ENCODE measurements at regions not wholly inside any gene's neighbourhood (a gene's known extent, or its start where the extent isn't known, plus 50 kb on each side); places are given as distances from the start of the nearest gene placed in this dataset.

DNA sequence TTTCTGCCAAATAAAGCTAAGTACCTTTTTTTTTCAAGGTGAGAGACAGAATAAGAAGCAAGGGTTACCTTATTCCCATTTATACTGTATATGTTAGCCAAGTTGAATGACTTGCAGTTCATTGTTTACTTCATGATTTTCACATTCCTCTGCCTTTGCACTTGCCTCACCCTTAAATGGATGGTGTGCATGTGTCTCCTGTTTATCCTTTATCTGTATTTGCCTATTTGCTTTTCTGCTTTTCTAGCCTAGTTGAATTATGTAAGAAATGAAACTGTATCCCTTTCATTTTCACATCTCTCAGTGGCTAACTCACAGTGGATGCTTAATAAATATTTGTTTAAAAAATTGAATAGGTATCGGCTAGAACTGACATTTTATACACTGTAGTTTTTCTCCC lies 200.8 kb upstream of the ST8SIA4 start:
- Histone ChIP-seq H3K4me1 (ENCODE audit: control insufficient read depth in 2 of 2, insufficient read depth in 1 of 2, low read depth in 1 of 2, low read length in 2 of 2) (peaks cover 0 to 10% of the 10 kb centered on the region in 2 donors), H4K91ac (ENCODE audit: low read depth, low read length, poor library complexity) (no peak overlapping the region), H3K18ac (ENCODE audit: low read length) (no peak overlapping the region), H3K27me3 (ENCODE audit: control insufficient read depth in 3 of 3, insufficient read depth in 3 of 3, low read depth in 1 of 3, low read length in 3 of 3) (no peaks in the 10 kb centered on the region), H3K23ac (ENCODE audit: low read depth, low read length, poor library complexity) (no peak overlapping the region), H3K9ac (ENCODE audit: low read depth, low read length, poor library complexity) (no peak overlapping the region), H3K4me3 (ENCODE audit: low read length in 2 of 2) (no peak overlapping the region), H4K8ac (ENCODE audit: low read depth, low read length) (no peak overlapping the region), H3K9me3 (replicated peaks in 1 of 2; ENCODE audit: control insufficient read depth in 2 of 2, insufficient read depth in 1 of 2, low read depth in 1 of 2, low read length in 2 of 2) (no peaks in the 10 kb centered on the region), H3K36me3 (replicated peaks in 1 of 2; ENCODE audit: control insufficient read depth in 2 of 2, insufficient read depth in 2 of 2, low read length in 2 of 2) (no peaks in the 10 kb centered on the region), H2AK5ac (ENCODE audit: low read depth, low read length) (no peak overlapping the region), H2AFZ (ENCODE audit: low read length) (no peak overlapping the region), H2BK15ac (ENCODE audit: low read length) (no peak overlapping the region), H3K27ac (replicated peaks; ENCODE audit: low read length) (no peak overlapping the region), H2BK12ac (ENCODE audit: low read length) (no peak overlapping the region), H3K4me2 (ENCODE audit: insufficient read depth, low read length, poor library complexity, severe bottlenecking) (no peak overlapping the region), H3K79me1 (ENCODE audit: low read depth, low read length) (no peaks in the 10 kb centered on the region), H3K4ac (ENCODE audit: low read length) (no peak overlapping the region), H2BK120ac (ENCODE audit: low read depth, low read length) (no peak overlapping the region), H2BK5ac (ENCODE audit: low read length) (no peak overlapping the region), H3K14ac (ENCODE audit: low read length) (no peak overlapping the region)
- DNase-seq (ENCODE audit: low spot score), result no peak
- no CpG with 5 or more reads among the region's 1 CpG for WGBS, 2 donors (ENCODE audit: extremely low coverage in 2 of 2, insufficient read length in 2 of 2, insufficient replicate concordance in 1 of 2)

GRCh38 chr5:101102506-101102905 lies 199.4 kb upstream of the ST8SIA4 start:
- Histone ChIP-seq H2BK12ac (ENCODE audit: low read length) (no peak overlapping the region), H3K4ac (ENCODE audit: low read length) (no peak overlapping the region), H2BK120ac (ENCODE audit: low read depth, low read length) (no peak overlapping the region), H3K4me1 (ENCODE audit: control insufficient read depth in 2 of 2, insufficient read depth in 1 of 2, low read depth in 1 of 2, low read length in 2 of 2) (peaks cover 0 to 10% of the 10 kb centered on the region in 2 donors), H3K14ac (ENCODE audit: low read length) (no peak overlapping the region), H2AFZ (ENCODE audit: low read length) (no peak overlapping the region), H3K79me1 (ENCODE audit: low read depth, low read length) (no peaks in the 10 kb centered on the region), H2BK5ac (ENCODE audit: low read length) (no peak overlapping the region), H3K23ac (ENCODE audit: low read depth, low read length, poor library complexity) (no peak overlapping the region), H3K9me3 (replicated peaks in 1 of 2; ENCODE audit: control insufficient read depth in 2 of 2, insufficient read depth in 1 of 2, low read depth in 1 of 2, low read length in 2 of 2) (no peaks in the 10 kb centered on the region), H3K4me3 (ENCODE audit: low read length in 2 of 2) (no peak overlapping the region), H3K9ac (ENCODE audit: low read depth, low read length, poor library complexity) (no peak overlapping the region), H2AK5ac (ENCODE audit: low read depth, low read length) (no peak overlapping the region), H4K8ac (ENCODE audit: low read depth, low read length) (no peak overlapping the region), H2BK15ac (ENCODE audit: low read length) (no peak overlapping the region), H3K18ac (ENCODE audit: low read length) (no peak overlapping the region), H4K91ac (ENCODE audit: low read depth, low read length, poor library complexity) (no peak overlapping the region), H3K36me3 (replicated peaks in 1 of 2; ENCODE audit: control insufficient read depth in 2 of 2, insufficient read depth in 2 of 2, low read length in 2 of 2) (no peaks in the 10 kb centered on the region), H3K27ac (replicated peaks; ENCODE audit: low read length) (no peak overlapping the region), H3K27me3 (ENCODE audit: control insufficient read depth in 3 of 3, insufficient read depth in 3 of 3, low read depth in 1 of 3, low read length in 3 of 3) (no peaks in the 10 kb centered on the region), H3K4me2 (ENCODE audit: insufficient read depth, low read length, poor library complexity, severe bottlenecking) (no peak overlapping the region)
- no peak for DNase-seq (ENCODE audit: low spot score)

DNA sequence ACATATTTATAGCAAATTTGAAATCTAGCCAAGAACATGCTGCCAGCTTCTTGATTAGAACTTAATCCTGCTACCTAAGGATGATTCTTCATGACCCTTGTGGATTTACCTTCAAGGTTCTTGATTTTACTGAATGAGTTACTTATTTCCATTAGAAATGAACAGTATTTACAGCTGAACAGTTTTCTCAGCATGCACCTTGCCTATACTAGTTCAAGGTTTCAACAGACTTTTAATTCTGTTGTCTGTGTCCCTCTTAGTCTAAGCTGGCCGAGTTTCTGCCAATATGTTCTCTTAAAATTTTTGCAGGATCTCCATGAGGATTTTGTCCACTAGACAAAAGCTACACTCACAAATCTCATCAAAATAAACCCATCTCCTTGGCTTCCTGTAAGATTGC lies 188.8 kb upstream of the ST8SIA4 start:
- H4K91ac ChIP-seq (ENCODE audit: low read depth, low read length, poor library complexity), result no peak overlapping the region
- H3K4me1 ChIP-seq (ENCODE audit: control insufficient read depth in 2 of 2, insufficient read depth in 1 of 2, low read depth in 1 of 2, low read length in 2 of 2), result no peaks in the 10 kb centered on the region
- no peak overlapping the region for H2BK15ac ChIP-seq (ENCODE audit: low read length)
- H3K27me3 ChIP-seq (ENCODE audit: control insufficient read depth in 3 of 3, insufficient read depth in 3 of 3, low read depth in 1 of 3, low read length in 3 of 3), result no peaks in the 10 kb centered on the region
- no CpG with 5 or more reads among the region's 1 CpG for WGBS, 2 donors (ENCODE audit: extremely low coverage in 2 of 2, insufficient read length in 2 of 2, insufficient replicate concordance in 1 of 2)
- H2BK5ac ChIP-seq (ENCODE audit: low read length), result no peak overlapping the region
- no peak overlapping the region for H2AK5ac ChIP-seq (ENCODE audit: low read depth, low read length)
- H2BK12ac ChIP-seq (ENCODE audit: low read length), result no peak overlapping the region
- H3K23ac ChIP-seq (ENCODE audit: low read depth, low read length, poor library complexity), result no peak overlapping the region
- H3K9ac ChIP-seq (ENCODE audit: low read depth, low read length, poor library complexity), result no peak overlapping the region
- no peak for DNase-seq (ENCODE audit: low spot score)
- H4K8ac ChIP-seq (ENCODE audit: low read depth, low read length), result no peak overlapping the region
- H3K79me1 ChIP-seq (ENCODE audit: low read depth, low read length), result no peaks in the 10 kb centered on the region
- peak overlapping the region; percentile 17 for H2AFZ ChIP-seq (ENCODE audit: low read length)
- no peak overlapping the region for H3K4me2 ChIP-seq (ENCODE audit: insufficient read depth, low read length, poor library complexity, severe bottlenecking)
- no peak overlapping the region for H2BK120ac ChIP-seq (ENCODE audit: low read depth, low read length)
- no peak overlapping the region for H3K18ac ChIP-seq (ENCODE audit: low read length)
- H3K4ac ChIP-seq (ENCODE audit: low read length), result no peak overlapping the region
- H3K4me3 ChIP-seq (ENCODE audit: low read length in 2 of 2), result no peak overlapping the region
- H3K14ac ChIP-seq (ENCODE audit: low read length), result no peak overlapping the region
- no peaks in the 10 kb centered on the region for H3K9me3 ChIP-seq (replicated peaks in 1 of 2; ENCODE audit: control insufficient read depth in 2 of 2, insufficient read depth in 1 of 2, low read depth in 1 of 2, low read length in 2 of 2)
- H3K36me3 ChIP-seq (replicated peaks in 1 of 2; ENCODE audit: control insufficient read depth in 2 of 2, insufficient read depth in 2 of 2, low read length in 2 of 2), result no peaks in the 10 kb centered on the region
- no peak overlapping the region for H3K27ac ChIP-seq (replicated peaks; ENCODE audit: low read length)

DNA sequence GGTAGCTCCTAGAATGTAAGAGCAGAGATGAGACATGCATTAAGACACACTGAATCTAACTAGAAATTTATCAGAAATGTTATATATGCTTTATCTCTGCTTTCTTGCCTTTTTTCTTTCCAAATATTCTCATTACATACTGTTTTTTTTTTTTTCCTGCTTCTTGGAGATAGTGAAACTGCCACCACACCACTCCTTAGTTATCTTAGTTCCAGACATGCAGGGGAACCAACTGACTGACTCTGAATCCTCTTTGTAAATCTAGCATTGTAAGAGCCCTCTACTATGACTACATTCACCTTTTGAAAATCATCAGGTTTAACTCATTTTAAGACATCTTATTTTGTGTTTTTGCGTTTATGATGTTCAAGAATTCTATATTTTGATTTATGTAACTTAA lies 181.3 kb upstream of the ST8SIA4 start:
- Histone ChIP-seq H3K23ac (ENCODE audit: low read depth, low read length, poor library complexity) (no peak overlapping the region), H3K4ac (ENCODE audit: low read length) (no peak overlapping the region), H4K91ac (ENCODE audit: low read depth, low read length, poor library complexity) (no peak overlapping the region), H2AK5ac (ENCODE audit: low read depth, low read length) (no peak overlapping the region), H3K36me3 (replicated peaks in 1 of 2; ENCODE audit: control insufficient read depth in 2 of 2, insufficient read depth in 2 of 2, low read length in 2 of 2) (no peaks in the 10 kb centered on the region), H3K18ac (ENCODE audit: low read length) (no peak overlapping the region), H2AFZ (ENCODE audit: low read length) (no peak overlapping the region), H3K27ac (replicated peaks; ENCODE audit: low read length) (no peak overlapping the region), H3K79me1 (ENCODE audit: low read depth, low read length) (no peaks in the 10 kb centered on the region), H3K4me3 (ENCODE audit: low read length in 2 of 2) (no peak overlapping the region), H3K9me3 (replicated peaks in 1 of 2; ENCODE audit: control insufficient read depth in 2 of 2, insufficient read depth in 1 of 2, low read depth in 1 of 2, low read length in 2 of 2) (no peaks in the 10 kb centered on the region), H2BK15ac (ENCODE audit: low read length) (no peak overlapping the region), H2BK5ac (ENCODE audit: low read length) (no peak overlapping the region), H3K4me1 (ENCODE audit: control insufficient read depth in 2 of 2, insufficient read depth in 1 of 2, low read depth in 1 of 2, low read length in 2 of 2) (no peaks in the 10 kb centered on the region), H4K8ac (ENCODE audit: low read depth, low read length) (no peak overlapping the region), H2BK120ac (ENCODE audit: low read depth, low read length) (no peak overlapping the region), H2BK12ac (ENCODE audit: low read length) (no peak overlapping the region), H3K14ac (ENCODE audit: low read length) (no peak overlapping the region), H3K4me2 (ENCODE audit: insufficient read depth, low read length, poor library complexity, severe bottlenecking) (no peak overlapping the region), H3K9ac (ENCODE audit: low read depth, low read length, poor library complexity) (no peak overlapping the region), H3K27me3 (ENCODE audit: control insufficient read depth in 3 of 3, insufficient read depth in 3 of 3, low read depth in 1 of 3, low read length in 3 of 3) (no peaks in the 10 kb centered on the region)
- no CpG with 5 or more reads among the region's 1 CpG for WGBS, 2 donors (ENCODE audit: extremely low coverage in 2 of 2, insufficient read length in 2 of 2, insufficient replicate concordance in 1 of 2)
- no peak for DNase-seq (ENCODE audit: low spot score)
